GM12878 (cell line): ENCODE measurements at regions not wholly inside any gene's neighbourhood (a gene's known extent, or its start where the extent isn't known, plus 50 kb on each side); places are given as distances from the start of the nearest gene placed in this dataset.

Experiments
- ATAC-seq: fragments of 200-7000 bp; cut with Tn5 transposase; 3 replicates; pipeline ENCODE4 v1.9.1; 2020; ENCODE audit warnings: mild to moderate bottlenecking, moderate library complexity
- BruUV-seq: library from RNA; stranded (reverse); fragments of 400-500 nt; replicated peaks from 2 replicates; lab custom pipeline; 2021; lab: Mats Ljungman, UMichigan
- CTCF ChIA-PET: fragments of 300-600 bp; sonication (Branson Sonifier 250); formaldehyde crosslinking; extraction: SDS; loops from one replicate; lab custom pipeline; 2021; ENCODE audit warnings: inconsistent platforms; lab: Yijun Ruan, JAX
- POLR2A ChIA-PET: fragments of 350-600 bp; formaldehyde crosslinking; extraction: SDS; loops from one replicate; lab custom pipeline; 2021; ENCODE audit warnings: inconsistent platforms; lab: Charles Lee
- RAD21 ChIA-PET: fragments of 300-600 bp; sonication (Branson Sonifier 250); formaldehyde crosslinking; loops from one replicate; lab custom pipeline; 2023; ENCODE audit warnings: antibody characterized with exemption; ENCODE audit not compliant: unreplicated experiment; lab: Charles Lee
- SMC1A ChIA-PET: fragments of 300-600 bp; sonication (Branson Sonifier 250); formaldehyde crosslinking; loops from one replicate; lab custom pipeline; 2023; ENCODE audit not compliant: unreplicated experiment, uncharacterized antibody; lab: Charles Lee
- DNase-seq: peaks from one replicate; pipeline ENCODE4 v3.0.0-alpha.2; 2011; ENCODE audit warnings: low read depth, low spot score
- FAIRE-seq: peaks from 3 replicates; lab custom pipeline; 2011; peaks lifted over from hg19 to GRCh38; lab: Jason Lieb, UNC
- H2AFZ ChIP-seq: 2 replicates; pipeline ENCODE4 v1.6.0; 2011; ENCODE audit warnings: low read depth, low read length, control low read depth; ENCODE audit not compliant: control insufficient read depth
- H3K27ac ChIP-seq: 2 replicates; pipeline ENCODE4 v1.5.1; 2011; ENCODE audit warnings: control low read depth; ENCODE audit not compliant: control insufficient read depth, insufficient read depth
- H3K27me3 ChIP-seq, 2 experiments: replicated peaks in 1 of 2; 2 replicates each; pipeline versions ENCODE4 v1.6.0 to v1.6.1; 2011; ENCODE audit warnings: low read length in 1 of 2; ENCODE audit not compliant: control insufficient read depth in 2 of 2, insufficient read depth in 2 of 2
- H3K36me3 ChIP-seq, 2 experiments: 2 replicates each; pipeline ENCODE4 v1.5.1; 2011; ENCODE audit warnings: low read length in 1 of 2; ENCODE audit not compliant: control insufficient read depth in 2 of 2, insufficient read depth in 2 of 2
- H3K4me1 ChIP-seq: 2 replicates; pipeline ENCODE4 v1.6.1; 2011; ENCODE audit warnings: mild to moderate bottlenecking, low read length, moderate library complexity, mixed read lengths; ENCODE audit not compliant: control insufficient read depth, insufficient read depth
- H3K4me2 ChIP-seq: 2 replicates; pipeline ENCODE4 v1.6.0; 2011; ENCODE audit warnings: control low read depth; ENCODE audit not compliant: control insufficient read depth, insufficient read depth
- H3K4me3 ChIP-seq: fragments of 200-600 bp; sonication (generic); 2 replicates; pipeline ENCODE4 v1.5.1; 2016
- H3K79me2 ChIP-seq: 2 replicates; pipeline ENCODE4 v1.6.0; 2011; ENCODE audit warnings: low read length; ENCODE audit not compliant: control insufficient read depth, insufficient read depth
- H3K9ac ChIP-seq: 2 replicates; pipeline ENCODE4 v1.8.0; 2011; ENCODE audit warnings: low read length, control low read depth, mixed read lengths; ENCODE audit not compliant: control insufficient read depth, insufficient read depth
- H3K9me3 ChIP-seq: replicated peaks from 3 replicates; pipeline ENCODE4 v1.5.1; 2011; ENCODE audit warnings: mild to moderate bottlenecking, low read length; ENCODE audit not compliant: control insufficient read depth, insufficient read depth
- H4K20me1 ChIP-seq: 2 replicates; pipeline ENCODE4 v1.6.0; 2011; ENCODE audit not compliant: control insufficient read depth, insufficient read depth
- BCL11A ChIP-seq: IDR thresholded peaks from 2 replicates; pipeline ENCODE4 v1.6.1; 2011; ENCODE audit warnings: low read depth, low read length
- MTA3 ChIP-seq: IDR thresholded peaks from 2 replicates; pipeline ENCODE4 v1.6.1; 2012; ENCODE audit warnings: low read length, inconsistent platforms, borderline replicate concordance
- POLR2AphosphoS2 ChIP-seq: IDR thresholded peaks from 2 replicates; pipeline ENCODE4 v1.6.1; 2011; ENCODE audit warnings: low read depth, mild to moderate bottlenecking, low read length, improper control_type of control experiment, moderate library complexity
- RAD21 ChIP-seq: IDR thresholded peaks from 2 replicates; pipeline ENCODE4 v1.6.1; 2011; ENCODE audit warnings: mild to moderate bottlenecking, low read depth, low read length, moderate library complexity; ENCODE audit not compliant: insufficient read depth
- ZNF274 ChIP-seq: IDR thresholded peaks from one replicate; pipeline ENCODE4 v1.8.0; 2011; ENCODE audit not compliant: insufficient read length, insufficient read depth
- WGBS: methylation state at CpG from one replicate; pipeline ENCODE4 v1.1.6; 2016; ENCODE audit warnings: low lambda C conversion rate; ENCODE audit not compliant: insufficient replicate concordance, insufficient coverage; ENCODE audit errors: missing lambda C conversion rate; 5-methylcytosine and 5-hydroxymethylcytosine counted together
- in situ Hi-C: fragments of 300-500 bp; cut with MboI; formaldehyde crosslinking; loops from 9 replicates; pipeline ENCODE4 v1.14.3; 2018; ENCODE audit warnings: mixed read lengths
- intact Hi-C: fragments of 100-400 bp; cut with micrococcal nuclease; formaldehyde crosslinking; loops from one replicate; pipeline ENCODE4 v1.14.2; 2022; ENCODE audit not compliant: unreplicated experiment
- TF ChIP-seq, protein P1 (sequence below), 3 experiments: IDR thresholded peaks in 2 of 3; conservative IDR thresholded peaks in 1 of 3; 2 replicates each; pipeline ENCODE4 v1.5.1; 2011; ENCODE audit warnings: low read depth in 3 of 3, low read length in 3 of 3, mild to moderate bottlenecking in 3 of 3, control low read depth in 2 of 3, moderate library complexity in 2 of 3, inconsistent platforms in 1 of 3, mixed read lengths in 1 of 3; ENCODE audit not compliant: control insufficient read depth in 2 of 3, insufficient read depth in 1 of 3; ENCODE audit errors: extremely low read depth in 1 of 3
- TF ChIP-seq, protein P2 (sequence below): fragments of 450-650 bp; IDR thresholded peaks from 2 replicates; pipeline ENCODE4 v1.6.1; 2018; ENCODE audit warnings: mild to moderate bottlenecking, low read depth, moderate library complexity; ENCODE audit not compliant: partially characterized antibody
- TF ChIP-seq, protein P3 (sequence below): fragments of 450-650 bp; IDR thresholded peaks from 2 replicates; pipeline ENCODE4 v1.6.1; 2018; ENCODE audit warnings: borderline replicate concordance, mild to moderate bottlenecking; ENCODE audit not compliant: partially characterized antibody
- TF ChIP-seq, protein P4 (sequence below): fragments of 450-650 bp; IDR thresholded peaks from 2 replicates; pipeline ENCODE4 v1.6.1; 2017; ENCODE audit warnings: mild to moderate bottlenecking, low read depth, inconsistent platforms; ENCODE audit not compliant: poor library complexity, severe bottlenecking
- TF ChIP-seq, protein P5 (sequence below): fragments of 150-350 bp; IDR thresholded peaks from 2 replicates; pipeline ENCODE4 v1.6.1; 2014; ENCODE audit warnings: mild to moderate bottlenecking, low read depth, low read length

DNA sequence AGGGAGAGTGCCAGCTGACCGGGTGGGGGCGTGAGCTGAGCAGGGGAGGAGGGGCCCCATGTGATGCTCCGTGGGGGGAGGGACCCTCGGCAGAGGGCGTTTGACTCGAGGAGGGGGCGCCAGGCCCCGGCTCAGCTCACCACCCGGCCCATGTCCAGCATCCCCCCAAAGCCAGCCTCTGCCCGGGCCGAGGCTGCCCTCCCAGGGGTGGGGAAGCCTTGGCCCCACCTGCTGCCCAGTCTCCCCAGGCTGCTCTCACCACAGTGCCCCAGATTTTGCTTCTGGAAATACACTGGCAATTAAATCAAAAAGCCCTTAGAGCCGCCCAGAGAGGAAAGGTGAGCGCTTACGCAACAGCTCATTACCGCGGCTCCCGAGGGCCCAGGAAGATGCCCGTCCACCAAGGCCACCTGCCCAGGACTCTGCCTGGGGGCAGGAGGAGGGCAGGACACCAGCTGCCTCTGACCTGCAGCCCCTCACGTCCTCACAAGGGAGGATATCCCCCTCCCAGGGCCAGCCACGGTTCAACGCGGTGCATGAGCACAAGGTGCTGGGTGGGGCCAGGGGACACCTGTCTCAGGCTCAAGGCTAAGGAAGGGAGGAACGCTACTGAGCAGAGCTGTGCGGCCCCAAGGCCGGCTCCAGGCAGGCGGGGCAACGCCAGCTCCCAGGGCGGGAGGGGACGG, 70.0 kb upstream of the INPP5A start (continued):
- TF ChIP-seq MTA3, result no peak
- TF ChIP-seq, protein P1, sequence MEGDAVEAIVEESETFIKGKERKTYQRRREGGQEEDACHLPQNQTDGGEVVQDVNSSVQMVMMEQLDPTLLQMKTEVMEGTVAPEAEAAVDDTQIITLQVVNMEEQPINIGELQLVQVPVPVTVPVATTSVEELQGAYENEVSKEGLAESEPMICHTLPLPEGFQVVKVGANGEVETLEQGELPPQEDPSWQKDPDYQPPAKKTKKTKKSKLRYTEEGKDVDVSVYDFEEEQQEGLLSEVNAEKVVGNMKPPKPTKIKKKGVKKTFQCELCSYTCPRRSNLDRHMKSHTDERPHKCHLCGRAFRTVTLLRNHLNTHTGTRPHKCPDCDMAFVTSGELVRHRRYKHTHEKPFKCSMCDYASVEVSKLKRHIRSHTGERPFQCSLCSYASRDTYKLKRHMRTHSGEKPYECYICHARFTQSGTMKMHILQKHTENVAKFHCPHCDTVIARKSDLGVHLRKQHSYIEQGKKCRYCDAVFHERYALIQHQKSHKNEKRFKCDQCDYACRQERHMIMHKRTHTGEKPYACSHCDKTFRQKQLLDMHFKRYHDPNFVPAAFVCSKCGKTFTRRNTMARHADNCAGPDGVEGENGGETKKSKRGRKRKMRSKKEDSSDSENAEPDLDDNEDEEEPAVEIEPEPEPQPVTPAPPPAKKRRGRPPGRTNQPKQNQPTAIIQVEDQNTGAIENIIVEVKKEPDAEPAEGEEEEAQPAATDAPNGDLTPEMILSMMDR (IDR thresholded peaks at IDR 0.05 in 2 of 3, conservative IDR thresholded peaks at IDR 0.05 in 1 of 3; ENCODE audit: control insufficient read depth in 2 of 3, extremely low read depth in 1 of 3, insufficient read depth in 1 of 3, low read depth in 3 of 3, low read length in 3 of 3), result no peak

DNA sequence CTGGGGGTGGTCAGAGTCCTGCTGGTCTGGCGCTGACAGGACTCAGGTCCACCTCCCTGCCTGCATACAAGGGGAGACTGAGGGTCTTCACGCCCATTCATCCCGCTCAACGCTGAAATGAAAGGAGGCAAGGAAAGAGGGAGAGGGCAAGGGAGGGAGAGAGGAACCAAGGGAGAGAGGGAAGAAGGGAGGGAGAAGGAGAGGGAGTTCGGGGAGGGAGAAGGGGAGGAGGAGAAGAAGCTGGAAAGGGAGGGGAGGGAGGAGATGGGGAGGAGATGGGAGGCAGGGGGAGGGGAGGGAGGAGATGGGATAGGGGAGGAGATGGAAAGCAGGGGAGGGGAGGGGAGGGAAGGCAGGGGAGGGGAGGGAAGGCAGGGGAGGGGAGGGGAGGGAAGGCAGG, 69.4 kb upstream of the INPP5A start:
- Histone ChIP-seq H3K36me3 (no peaks in the 10 kb centered on the region), H3K9ac (no peak overlapping the region), H3K4me2 (no peak overlapping the region), H2AFZ (no peak overlapping the region), H3K4me3 (no peak overlapping the region), H3K79me2 (no peaks in the 10 kb centered on the region), H4K20me1 (no peaks in the 10 kb centered on the region; the same call in 1 of the 2 replicates), H3K9me3 (no peaks in the 10 kb centered on the region; the same call in 2 of the 3 replicates), H3K4me1 (no peaks in the 10 kb centered on the region), H3K27ac (no peak overlapping the region), H3K27me3 (no peaks in the 10 kb centered on the region)
- WGBS, result 38% methylated on average over 4 of the region's 5 CpGs
- RAD21 ChIA-PET, result no interaction called here
- in situ Hi-C loops, result no loop called here
- CTCF ChIA-PET, result no interaction called here
- POLR2A ChIA-PET, result no interaction called here
- SMC1A ChIA-PET, result no interaction called here
- ATAC-seq, result no peak
- intact Hi-C loops, result no loop called here
- BruUV-seq, result no TSS peak
- DNase-seq, result no peak
- no peak for FAIRE-seq
- TF ChIP-seq BCL11A, result no peak
- TF ChIP-seq POLR2AphosphoS2, result no peak
- TF ChIP-seq, protein P2, sequence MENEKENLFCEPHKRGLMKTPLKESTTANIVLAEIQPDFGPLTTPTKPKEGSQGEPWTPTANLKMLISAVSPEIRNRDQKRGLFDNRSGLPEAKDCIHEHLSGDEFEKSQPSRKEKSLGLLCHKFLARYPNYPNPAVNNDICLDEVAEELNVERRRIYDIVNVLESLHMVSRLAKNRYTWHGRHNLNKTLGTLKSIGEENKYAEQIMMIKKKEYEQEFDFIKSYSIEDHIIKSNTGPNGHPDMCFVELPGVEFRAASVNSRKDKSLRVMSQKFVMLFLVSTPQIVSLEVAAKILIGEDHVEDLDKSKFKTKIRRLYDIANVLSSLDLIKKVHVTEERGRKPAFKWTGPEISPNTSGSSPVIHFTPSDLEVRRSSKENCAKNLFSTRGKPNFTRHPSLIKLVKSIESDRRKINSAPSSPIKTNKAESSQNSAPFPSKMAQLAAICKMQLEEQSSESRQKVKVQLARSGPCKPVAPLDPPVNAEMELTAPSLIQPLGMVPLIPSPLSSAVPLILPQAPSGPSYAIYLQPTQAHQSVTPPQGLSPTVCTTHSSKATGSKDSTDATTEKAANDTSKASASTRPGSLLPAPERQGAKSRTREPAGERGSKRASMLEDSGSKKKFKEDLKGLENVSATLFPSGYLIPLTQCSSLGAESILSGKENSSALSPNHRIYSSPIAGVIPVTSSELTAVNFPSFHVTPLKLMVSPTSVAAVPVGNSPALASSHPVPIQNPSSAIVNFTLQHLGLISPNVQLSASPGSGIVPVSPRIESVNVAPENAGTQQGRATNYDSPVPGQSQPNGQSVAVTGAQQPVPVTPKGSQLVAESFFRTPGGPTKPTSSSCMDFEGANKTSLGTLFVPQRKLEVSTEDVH, result no peak
- no peak for TF ChIP-seq ZNF274
- no peak for TF ChIP-seq RAD21
- TF ChIP-seq, protein P3, sequence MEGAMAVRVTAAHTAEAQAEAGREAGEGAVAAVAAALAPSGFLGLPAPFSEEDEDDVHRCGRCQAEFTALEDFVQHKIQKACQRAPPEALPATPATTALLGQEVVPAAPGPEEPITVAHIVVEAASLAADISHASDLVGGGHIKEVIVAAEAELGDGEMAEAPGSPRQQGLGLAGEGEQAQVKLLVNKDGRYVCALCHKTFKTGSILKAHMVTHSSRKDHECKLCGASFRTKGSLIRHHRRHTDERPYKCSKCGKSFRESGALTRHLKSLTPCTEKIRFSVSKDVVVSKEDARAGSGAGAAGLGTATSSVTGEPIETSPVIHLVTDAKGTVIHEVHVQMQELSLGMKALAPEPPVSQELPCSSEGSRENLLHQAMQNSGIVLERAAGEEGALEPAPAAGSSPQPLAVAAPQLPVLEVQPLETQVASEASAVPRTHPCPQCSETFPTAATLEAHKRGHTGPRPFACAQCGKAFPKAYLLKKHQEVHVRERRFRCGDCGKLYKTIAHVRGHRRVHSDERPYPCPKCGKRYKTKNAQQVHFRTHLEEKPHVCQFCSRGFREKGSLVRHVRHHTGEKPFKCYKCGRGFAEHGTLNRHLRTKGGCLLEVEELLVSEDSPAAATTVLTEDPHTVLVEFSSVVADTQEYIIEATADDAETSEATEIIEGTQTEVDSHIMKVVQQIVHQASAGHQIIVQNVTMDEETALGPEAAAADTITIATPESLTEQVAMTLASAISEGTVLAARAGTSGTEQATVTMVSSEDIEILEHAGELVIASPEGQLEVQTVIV, result no peak
- TF ChIP-seq, protein P4, sequence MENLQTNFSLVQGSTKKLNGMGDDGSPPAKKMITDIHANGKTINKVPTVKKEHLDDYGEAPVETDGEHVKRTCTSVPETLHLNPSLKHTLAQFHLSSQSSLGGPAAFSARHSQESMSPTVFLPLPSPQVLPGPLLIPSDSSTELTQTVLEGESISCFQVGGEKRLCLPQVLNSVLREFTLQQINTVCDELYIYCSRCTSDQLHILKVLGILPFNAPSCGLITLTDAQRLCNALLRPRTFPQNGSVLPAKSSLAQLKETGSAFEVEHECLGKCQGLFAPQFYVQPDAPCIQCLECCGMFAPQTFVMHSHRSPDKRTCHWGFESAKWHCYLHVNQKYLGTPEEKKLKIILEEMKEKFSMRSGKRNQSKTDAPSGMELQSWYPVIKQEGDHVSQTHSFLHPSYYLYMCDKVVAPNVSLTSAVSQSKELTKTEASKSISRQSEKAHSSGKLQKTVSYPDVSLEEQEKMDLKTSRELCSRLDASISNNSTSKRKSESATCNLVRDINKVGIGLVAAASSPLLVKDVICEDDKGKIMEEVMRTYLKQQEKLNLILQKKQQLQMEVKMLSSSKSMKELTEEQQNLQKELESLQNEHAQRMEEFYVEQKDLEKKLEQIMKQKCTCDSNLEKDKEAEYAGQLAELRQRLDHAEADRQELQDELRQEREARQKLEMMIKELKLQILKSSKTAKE, result no peak
- TF ChIP-seq, protein P5, sequence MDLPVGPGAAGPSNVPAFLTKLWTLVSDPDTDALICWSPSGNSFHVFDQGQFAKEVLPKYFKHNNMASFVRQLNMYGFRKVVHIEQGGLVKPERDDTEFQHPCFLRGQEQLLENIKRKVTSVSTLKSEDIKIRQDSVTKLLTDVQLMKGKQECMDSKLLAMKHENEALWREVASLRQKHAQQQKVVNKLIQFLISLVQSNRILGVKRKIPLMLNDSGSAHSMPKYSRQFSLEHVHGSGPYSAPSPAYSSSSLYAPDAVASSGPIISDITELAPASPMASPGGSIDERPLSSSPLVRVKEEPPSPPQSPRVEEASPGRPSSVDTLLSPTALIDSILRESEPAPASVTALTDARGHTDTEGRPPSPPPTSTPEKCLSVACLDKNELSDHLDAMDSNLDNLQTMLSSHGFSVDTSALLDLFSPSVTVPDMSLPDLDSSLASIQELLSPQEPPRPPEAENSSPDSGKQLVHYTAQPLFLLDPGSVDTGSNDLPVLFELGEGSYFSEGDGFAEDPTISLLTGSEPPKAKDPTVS, result no peak
